T-helper 2 cell treated with Interferon-gamma antibody and Interleukin-4, amounts not matched to agents 100 ng/mL and 5 ng/mL, for 36 hours (primary cell): ENCODE measurements at regions not wholly inside any gene's neighbourhood (a gene's known extent, or its start where the extent isn't known, plus 50 kb on each side); places are given as distances from the start of the nearest gene placed in this dataset.

ENCODE experiments used
- intact Hi-C: fragments of 100-400 bp; cut with micrococcal nuclease; formaldehyde crosslinking; loops from one replicate; pipeline ENCODE4 v1.15.1; 2023

DNA sequence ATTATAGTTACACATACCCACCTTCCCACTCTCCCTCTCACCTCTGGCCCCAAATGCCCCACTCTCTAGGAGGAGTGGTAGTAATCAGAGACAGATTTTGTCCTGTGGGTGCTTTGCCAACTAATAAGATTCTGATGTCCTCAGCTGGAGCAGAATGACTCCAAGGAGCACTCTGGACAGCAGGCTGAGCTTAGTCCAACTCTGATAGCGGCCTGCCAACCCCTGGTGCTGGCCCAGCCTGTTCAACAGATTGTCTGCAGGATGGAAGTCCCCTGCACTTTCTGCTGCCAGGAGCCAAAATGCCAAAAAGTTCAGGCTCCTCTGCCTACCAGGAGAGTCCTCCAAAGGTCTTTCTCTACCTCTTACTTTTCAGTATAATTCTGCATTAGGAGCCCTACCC, 160.5 kb upstream of the UMPS start:
- intact Hi-C loops: no loop called here

DNA sequence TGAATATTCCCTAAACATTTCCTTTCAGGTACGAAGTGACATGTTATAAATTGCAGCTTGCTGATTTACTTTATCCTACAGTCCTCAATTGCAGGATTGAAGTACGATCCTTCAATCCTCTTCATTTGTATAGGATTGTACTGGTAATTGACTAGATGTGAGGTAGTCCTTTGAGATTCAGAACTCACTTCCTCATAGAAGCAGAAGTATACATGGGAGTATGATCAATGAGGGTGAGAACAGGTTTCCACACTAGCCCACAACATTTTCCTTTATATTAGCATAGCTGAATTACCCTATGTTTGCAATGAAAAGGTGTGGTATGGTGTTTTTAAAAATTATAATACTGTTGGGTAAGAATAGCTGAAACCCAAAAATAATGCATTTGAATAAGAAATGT, 160.0 kb upstream of the UMPS start:
- intact Hi-C loops: no loop called here

DNA sequence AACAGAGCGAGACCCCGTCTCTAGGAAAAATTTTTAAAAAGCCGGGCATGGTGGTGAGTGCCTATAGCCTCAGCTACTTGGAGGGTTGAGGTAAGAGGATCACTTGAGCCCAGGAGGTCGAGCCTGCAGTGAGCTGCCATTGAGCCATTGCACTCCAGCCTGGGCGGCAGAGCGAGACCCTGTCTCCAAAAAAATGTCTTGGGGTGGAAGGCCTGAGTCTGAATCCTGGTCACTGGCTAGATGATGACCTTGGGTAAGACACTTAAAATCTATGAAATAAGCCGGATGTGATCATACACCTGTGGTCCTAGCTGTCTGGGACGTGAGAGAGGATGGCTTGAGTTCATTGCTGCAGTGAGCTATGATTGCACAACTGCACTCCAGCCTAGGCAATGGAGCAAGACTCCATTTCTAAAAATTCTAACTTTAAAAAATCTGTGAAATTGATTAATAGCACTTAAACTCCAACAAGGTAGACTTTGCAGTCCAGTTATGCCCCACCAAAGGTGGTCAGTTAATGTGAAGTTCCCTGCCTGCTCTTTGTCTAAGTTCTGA, 157.3 kb upstream of the UMPS start:
- intact Hi-C loops: no loop called here

DNA sequence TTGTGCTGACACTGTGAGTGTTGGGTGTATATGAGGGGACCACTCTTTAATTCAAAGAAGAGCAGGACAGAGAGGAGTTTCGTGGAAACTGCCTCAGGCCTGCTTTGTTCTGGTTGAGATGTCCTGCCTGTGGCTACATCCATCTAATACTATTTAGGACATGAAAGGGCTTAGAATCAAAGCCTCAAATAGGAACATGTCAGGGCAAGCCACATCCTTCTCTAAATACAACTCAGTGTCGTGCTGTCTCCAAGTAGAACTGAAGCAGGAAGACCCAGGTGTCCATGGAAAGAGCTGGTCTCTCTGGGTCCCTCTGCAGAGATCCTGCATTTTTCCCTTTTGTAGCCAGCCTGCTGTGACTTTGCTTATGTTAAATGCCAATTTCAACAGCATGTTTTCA, 156.2 kb upstream of the UMPS start:
- intact Hi-C loops: no loop called here

- intact Hi-C loops: no loop called here
Observed at GRCh38 chr3:124576565-124577493, 153.4 kb upstream of the UMPS start.

- intact Hi-C loops: no loop called here
Observed at GRCh38 chr3:124577494-124578167, 152.6 kb upstream of the UMPS start.

GRCh38 chr3:124579641-124580040, 150.6 kb upstream of the UMPS start:
- intact Hi-C loops: no loop called here

GRCh38 chr3:124582196-124582595, 148.1 kb upstream of the UMPS start:
- intact Hi-C loops: no loop called here

DNA sequence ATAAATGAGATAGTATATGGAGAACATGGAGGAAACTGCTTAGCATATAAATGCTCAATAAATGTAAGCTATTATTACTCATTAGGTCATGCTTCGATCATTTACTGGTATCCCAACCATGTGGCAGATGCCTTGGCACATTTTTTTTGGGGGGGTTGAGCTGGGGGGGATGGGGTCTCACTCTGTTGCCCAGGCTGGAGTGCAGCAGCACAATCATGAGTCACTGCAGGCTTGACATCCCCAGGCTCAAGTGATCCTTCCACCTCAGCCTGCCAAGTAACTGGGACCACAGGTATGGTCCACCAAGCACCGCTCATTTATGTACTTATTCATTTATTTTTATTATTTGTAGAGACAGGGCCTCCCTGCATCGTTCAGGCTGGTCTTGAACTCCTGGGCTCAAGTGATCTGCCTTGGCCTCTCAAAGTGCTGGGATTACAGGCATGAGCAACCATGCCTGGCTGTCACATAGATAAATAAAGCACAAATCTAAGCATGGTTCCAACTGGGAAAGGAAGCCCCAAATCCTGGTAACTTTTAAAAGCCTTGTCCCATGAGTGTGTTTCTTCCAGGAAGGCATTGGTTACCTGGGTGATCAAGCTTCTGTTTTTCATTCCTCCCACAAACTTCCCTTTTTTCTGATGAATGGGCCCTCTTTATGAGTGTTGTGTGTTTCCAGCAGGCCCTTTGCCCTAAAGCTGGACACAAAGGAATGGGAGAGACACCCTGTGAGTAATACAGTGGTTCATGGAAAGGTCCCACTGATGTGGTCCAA, 147.4 kb upstream of the UMPS start:
- intact Hi-C loops: no loop called here

GRCh38 chr3:124584245-124584551, 146.1 kb upstream of the UMPS start:
- intact Hi-C loops: no loop called here

DNA sequence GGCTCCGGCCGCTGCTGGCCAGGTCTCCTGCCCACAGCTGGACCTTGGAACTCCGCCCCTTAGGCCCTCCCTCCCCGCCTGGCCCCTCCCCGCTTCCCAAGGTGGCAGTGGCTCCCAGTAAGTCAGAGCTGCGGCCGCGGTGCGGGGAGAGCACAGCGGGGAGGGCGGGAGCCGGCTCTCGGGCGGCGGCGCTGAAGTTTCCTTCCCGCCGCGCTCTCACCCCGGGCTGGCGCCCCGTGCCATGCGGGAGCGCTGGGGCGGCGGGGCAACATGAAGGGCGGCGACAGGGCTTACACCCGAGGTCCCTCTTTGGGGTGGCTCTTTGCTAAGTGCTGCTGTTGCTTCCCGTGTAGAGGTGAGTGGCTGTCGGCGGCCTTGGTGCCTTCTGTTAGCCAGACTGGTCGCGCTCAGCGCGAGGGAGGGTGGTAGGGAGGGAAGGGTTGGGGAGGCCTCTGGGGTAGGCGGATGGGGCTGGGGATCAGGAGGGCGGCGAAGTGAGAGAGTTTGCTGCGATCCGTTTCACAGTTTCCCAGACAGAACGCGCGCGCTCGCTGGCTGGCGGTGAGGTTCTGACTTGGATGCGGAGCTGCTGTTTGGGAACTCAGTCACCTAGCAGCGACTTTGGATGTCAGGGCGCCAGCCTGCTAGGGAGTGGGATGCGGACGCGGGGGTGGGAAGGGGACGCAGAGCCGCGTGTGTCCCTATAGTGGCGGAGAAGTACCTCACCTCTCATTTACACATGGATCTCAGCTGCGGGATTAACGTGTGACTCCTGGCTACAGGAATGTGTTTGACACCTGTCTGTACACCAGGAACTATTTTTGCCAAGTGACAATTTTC, 145.5 kb upstream of the UMPS start:
- intact Hi-C loops: no loop called here

- intact Hi-C loops: no loop called here
Observed at GRCh38 chr3:124586126-124587052, 143.9 kb upstream of the UMPS start.

DNA sequence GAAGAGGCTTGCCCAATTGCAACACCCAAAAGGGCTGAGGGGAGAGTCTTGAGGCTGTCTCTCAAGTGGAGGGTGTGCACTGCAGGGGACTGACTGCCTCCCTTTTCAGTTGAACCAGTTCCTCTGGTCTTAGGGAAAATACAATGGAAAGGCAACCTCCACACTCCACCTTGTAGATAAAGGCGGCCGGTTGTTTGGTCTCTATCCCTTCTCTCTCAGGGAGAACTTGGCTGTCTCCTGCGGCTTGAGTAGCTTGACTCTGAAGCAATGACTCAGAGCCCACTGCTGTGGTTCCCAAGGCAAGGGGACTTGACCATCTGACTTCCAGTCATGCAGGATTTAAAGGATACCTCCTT, 143.2 kb upstream of the UMPS start:
- intact Hi-C loops: no loop called here

DNA sequence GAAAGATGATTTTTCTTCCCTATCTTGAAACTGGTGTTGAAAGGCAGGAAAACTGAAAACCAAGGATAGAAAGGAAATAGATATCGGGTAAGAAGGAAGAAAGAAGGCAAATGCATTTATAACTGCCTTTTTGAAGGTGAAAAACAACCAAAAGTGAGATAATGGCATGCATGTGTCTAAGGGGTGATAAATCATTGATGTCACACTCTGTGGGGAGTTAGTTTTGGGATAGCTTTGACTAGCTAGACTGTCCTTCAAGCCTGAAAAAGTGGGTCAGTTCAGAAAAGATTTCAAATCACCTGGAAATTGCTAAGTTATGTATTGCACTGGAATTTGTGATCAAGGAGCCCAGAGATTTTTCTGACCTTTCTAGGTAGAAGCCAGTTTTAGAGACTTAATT, 142.2 kb upstream of the UMPS start:
- intact Hi-C loops: no loop called here

GRCh38 chr3:124588794-124589193, 141.5 kb upstream of the UMPS start:
- intact Hi-C loops: no loop called here

GRCh38 chr3:124591699-124592098, 138.6 kb upstream of the UMPS start:
- intact Hi-C loops: no loop called here

GRCh38 chr3:124592658-124593441, 137.4 kb upstream of the UMPS start:
- intact Hi-C loops: no loop called here

DNA sequence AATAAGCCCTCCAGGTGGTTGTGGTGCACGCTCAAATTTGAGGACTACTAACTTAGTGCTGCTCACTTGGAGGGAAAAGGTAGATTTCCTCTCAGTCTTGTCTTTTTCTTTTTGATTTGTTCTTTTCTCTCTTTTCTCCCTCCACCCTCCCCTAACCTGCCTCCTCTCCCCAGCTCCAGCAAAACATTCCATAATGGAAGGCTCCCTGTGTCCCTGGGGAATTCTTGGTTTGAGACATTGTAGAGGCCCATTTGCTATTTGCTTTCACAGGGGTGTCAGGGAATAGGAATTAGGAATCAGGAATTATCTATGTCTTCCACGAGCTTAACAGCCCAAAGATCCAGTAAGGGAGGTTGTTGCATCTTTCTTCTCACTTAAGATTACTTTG, 136.8 kb upstream of the UMPS start:
- intact Hi-C loops: no loop called here

DNA sequence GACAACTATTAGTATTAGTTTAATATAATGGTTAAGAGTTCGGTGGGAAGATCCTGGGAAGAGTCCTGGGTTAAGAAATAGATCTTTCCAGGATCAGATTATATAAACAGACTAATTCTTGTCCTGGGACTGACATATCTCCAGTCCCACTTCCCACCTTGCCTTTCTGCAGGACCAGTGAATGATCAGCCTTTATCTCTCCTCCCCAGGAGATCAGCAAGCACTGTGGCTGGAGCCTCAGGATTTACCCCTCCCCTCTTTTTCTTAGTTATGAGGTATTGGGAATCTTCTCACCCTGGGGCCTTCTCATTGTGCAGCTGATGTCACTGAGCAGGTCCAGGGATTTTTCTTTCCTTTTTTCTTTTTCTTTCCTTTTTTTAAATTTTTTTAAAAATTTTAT, 135.7 kb upstream of the UMPS start:
- intact Hi-C loops: no loop called here
